ENCODE measurements at regions not wholly inside any gene's neighbourhood (a gene's known extent, or its start where the extent isn't known, plus 50 kb on each side); places are given as distances from the start of the nearest gene placed in this dataset.

GRCh38 chr2:60028849-60029565 is 524.4 kb downstream of the BCL11A start:
- Mint-ChIP-seq H3K9me3 (no peaks in the 10 kb centered on the region), H3K4me1 (peaks cover 9% of the 10 kb centered on the region), H3K4me3 (no peak overlapping the region), H3K36me3 (ENCODE audit: low read depth) (no peaks in the 10 kb centered on the region), H3K27me3 (ENCODE audit: insufficient read depth) (no peaks in the 10 kb centered on the region), H3K27ac (no peak overlapping the region)
- Histone ChIP-seq H3K27ac (ENCODE audit: low read depth, low read length) (no peak overlapping the region), H3K4me1 (ENCODE audit: control insufficient read depth, insufficient read depth, low read length) (peaks cover 5% of the 10 kb centered on the region), H3K27me3 (ENCODE audit: control insufficient read depth, insufficient read depth, low read length, poor library complexity, severe bottlenecking) (no peaks in the 10 kb centered on the region), H3K4me3 (ENCODE audit: low read length) (no peak overlapping the region), H3K9ac (ENCODE audit: extremely low read depth, low read length, poor library complexity, severe bottlenecking) (no peak overlapping the region), H3K36me3 (ENCODE audit: control insufficient read depth, insufficient read depth, low read length) (no peaks in the 10 kb centered on the region), H3K9me3 (ENCODE audit: control insufficient read depth, low read length) (no peaks in the 10 kb centered on the region)
- TF ChIP-seq CTCF (conservative IDR thresholded peaks at IDR 0.05), result no peak
- 80% methylated on average over 2 to 3 of the region's 3 CpGs for WGBS, 2 experiments (ENCODE audit: insufficient coverage in 1 of 2, insufficient read length in 1 of 2)
- DNase-seq, result no peak

DNA sequence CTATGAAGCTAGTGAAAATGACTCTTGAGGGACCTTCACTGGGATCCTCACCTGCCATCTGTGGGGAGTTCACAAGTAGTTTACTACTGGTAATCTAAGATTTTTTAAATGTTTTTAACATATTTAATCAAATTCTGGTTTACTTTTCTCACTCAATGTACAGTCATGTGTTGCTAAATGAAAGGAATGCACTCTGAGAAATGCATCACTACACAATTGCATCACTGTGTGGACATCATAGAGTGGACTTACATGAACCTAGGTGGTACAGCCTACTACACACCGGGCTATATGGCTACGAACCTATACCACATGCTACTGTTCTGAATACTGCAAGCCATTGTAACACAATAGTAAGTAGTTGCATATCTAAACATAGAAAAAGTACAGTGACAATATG is 528.0 kb downstream of the BCL11A start:
- Mint-ChIP-seq H3K27ac (no peak overlapping the region), H3K9me3 (no peaks in the 10 kb centered on the region), H3K4me1 (peaks cover 9% of the 10 kb centered on the region), H3K27me3 (ENCODE audit: insufficient read depth) (no peaks in the 10 kb centered on the region), H3K4me3 (no peak overlapping the region), H3K36me3 (ENCODE audit: low read depth) (no peaks in the 10 kb centered on the region)
- no peak for TF ChIP-seq CTCF (conservative IDR thresholded peaks at IDR 0.05)
- Histone ChIP-seq H3K9ac (ENCODE audit: extremely low read depth, low read length, poor library complexity, severe bottlenecking) (no peak overlapping the region), H3K4me1 (ENCODE audit: control insufficient read depth, insufficient read depth, low read length) (peaks cover 5% of the 10 kb centered on the region), H3K4me3 (ENCODE audit: low read length) (no peak overlapping the region), H3K27me3 (ENCODE audit: control insufficient read depth, insufficient read depth, low read length, poor library complexity, severe bottlenecking) (no peaks in the 10 kb centered on the region), H3K27ac (ENCODE audit: low read depth, low read length) (no peak overlapping the region), H3K9me3 (ENCODE audit: control insufficient read depth, low read length) (no peaks in the 10 kb centered on the region), H3K36me3 (ENCODE audit: control insufficient read depth, insufficient read depth, low read length) (no peaks in the 10 kb centered on the region)
- 92 to 94% methylated on average over 2 of the region's 2 CpGs for WGBS, 2 experiments (ENCODE audit: insufficient coverage in 1 of 2, insufficient read length in 1 of 2)
- DNase-seq, result no peak

- DNase-seq, result no peak
- H3K9me3 Mint-ChIP-seq, result no peaks in the 10 kb centered on the region
- 86 to 91% methylated on average over 3 to 5 of the region's 5 CpGs for WGBS, 2 experiments (ENCODE audit: insufficient coverage in 1 of 2, insufficient read length in 1 of 2)
- no peak overlapping the region for H3K9ac ChIP-seq (ENCODE audit: extremely low read depth, low read length, poor library complexity, severe bottlenecking)
- TF ChIP-seq CTCF (conservative IDR thresholded peaks at IDR 0.05), result no peak
- H3K4me1 Mint-ChIP-seq, result no peaks in the 10 kb centered on the region
- H3K4me1 ChIP-seq (ENCODE audit: control insufficient read depth, insufficient read depth, low read length), result no peaks in the 10 kb centered on the region
- no peak overlapping the region for H3K4me3 ChIP-seq (ENCODE audit: low read length)
- no peak overlapping the region for H3K27ac ChIP-seq (ENCODE audit: low read depth, low read length)
- H3K27me3 ChIP-seq (ENCODE audit: control insufficient read depth, insufficient read depth, low read length, poor library complexity, severe bottlenecking), result no peaks in the 10 kb centered on the region
- no peak overlapping the region for H3K4me3 Mint-ChIP-seq
- no peak overlapping the region for H3K27ac Mint-ChIP-seq
- H3K27me3 Mint-ChIP-seq (ENCODE audit: insufficient read depth), result no peaks in the 10 kb centered on the region
- no peaks in the 10 kb centered on the region for H3K36me3 Mint-ChIP-seq (ENCODE audit: low read depth)
- H3K36me3 ChIP-seq (ENCODE audit: control insufficient read depth, insufficient read depth, low read length), result no peaks in the 10 kb centered on the region
- no peaks in the 10 kb centered on the region for H3K9me3 ChIP-seq (ENCODE audit: control insufficient read depth, low read length)
Measured at GRCh38 chr2:60023256-60023985, 530.0 kb downstream of the BCL11A start.

Data from endodermal cell (in vitro differentiated cells).